Endothelial cell of umbilical vein (primary cell): ENCODE measurements at regions not wholly inside any gene's neighbourhood (a gene's known extent, or its start where the extent isn't known, plus 50 kb on each side); places are given as distances from the start of the nearest gene placed in this dataset.

Experiments
- BruUV-seq: library from RNA; stranded (reverse); fragments of 400-500 nt; replicated peaks from 2 replicates; lab custom pipeline; 2021; lab: Mats Ljungman, UMichigan
- CTCF ChIA-PET: fragments of 300-600, 350-600 bp; sonication (Branson Sonifier 250); formaldehyde crosslinking; loops from one replicate; lab custom pipeline; 2021; ENCODE audit warnings: antibody characterized with exemption, inconsistent platforms; lab: Charles Lee
- POLR2A ChIA-PET: fragments of 300-600, 350-600 bp; sonication (Branson Sonifier 250); formaldehyde crosslinking; loops from one replicate; lab custom pipeline; 2021; ENCODE audit warnings: antibody characterized with exemption, inconsistent platforms; lab: Charles Lee
- DNase-seq: peaks from one replicate; pipeline ENCODE4 v3.0.0-alpha.2; 2011; ENCODE audit warnings: low read depth, low spot score
- FAIRE-seq: peaks from 2 replicates; lab custom pipeline; 2011; peaks lifted over from hg19 to GRCh38; lab: Jason Lieb, UNC
- H2AFZ ChIP-seq: 2 replicates; pipeline ENCODE4 v1.6.0; 2012; ENCODE audit warnings: low read depth, low read length, control low read depth, inconsistent platforms
- H3K27ac ChIP-seq: 2 replicates; pipeline ENCODE4 v1.5.1; 2011; ENCODE audit warnings: low read depth, mild to moderate bottlenecking, control low read depth, low read length, moderate library complexity; ENCODE audit not compliant: insufficient read depth
- H3K27me3 ChIP-seq, 2 experiments: 2 replicates each; pipeline versions ENCODE4 v1.6.0 to v1.6.1; 2011; ENCODE audit warnings: low read length in 2 of 2, mixed read lengths in 1 of 2; ENCODE audit not compliant: control insufficient read depth in 2 of 2, insufficient read depth in 2 of 2
- H3K36me3 ChIP-seq, 2 experiments: 2 replicates in 1 of 2; 3 replicates in 1 of 2; pipeline ENCODE4 v1.5.1; 2011; ENCODE audit warnings: low read length in 2 of 2, mild to moderate bottlenecking in 1 of 2, moderate library complexity in 1 of 2; ENCODE audit not compliant: control insufficient read depth in 2 of 2, insufficient read depth in 2 of 2; ENCODE audit errors: extremely low read depth in 1 of 2
- H3K4me1 ChIP-seq: 3 replicates; pipeline ENCODE4 v1.5.1; 2011; ENCODE audit warnings: mild to moderate bottlenecking, low read length; ENCODE audit not compliant: control insufficient read depth, insufficient read depth; ENCODE audit errors: extremely low read depth
- H3K4me2 ChIP-seq: 2 replicates; pipeline ENCODE4 v1.6.1; 2011; ENCODE audit warnings: low read length, control low read depth, mixed read lengths; ENCODE audit not compliant: insufficient read depth
- H3K4me3 ChIP-seq, 3 experiments: fragments of 200-600 bp in 1 of 3; sonication (generic), shearing (Covaris generic) in 1 of 3; replicated peaks in 1 of 3; 2 replicates each; pipeline ENCODE4 v1.5.1; 2011 to 2016; ENCODE audit warnings: control low read depth in 3 of 3, low read length in 3 of 3, mild to moderate bottlenecking in 2 of 3, inconsistent platforms in 1 of 3, low read depth in 1 of 3, moderate library complexity in 1 of 3; ENCODE audit not compliant: insufficient read depth in 1 of 3
- H3K79me2 ChIP-seq: 2 replicates; pipeline ENCODE4 v1.6.0; 2012; ENCODE audit warnings: low read length, inconsistent platforms; ENCODE audit not compliant: control insufficient read depth, insufficient read depth
- H3K9ac ChIP-seq: replicated peaks from 2 replicates; pipeline ENCODE3; 2011; ENCODE audit warnings: low read length, control low read depth; ENCODE audit not compliant: insufficient read depth; ENCODE audit errors: extremely low read depth
- H3K9me1 ChIP-seq: replicated peaks from 3 replicates; pipeline ENCODE4 v1.6.0; 2011; ENCODE audit warnings: mild to moderate bottlenecking, low read length; ENCODE audit not compliant: control insufficient read depth, insufficient read depth; ENCODE audit errors: extremely low read depth
- H3K9me3 ChIP-seq: replicated peaks from 2 replicates; pipeline ENCODE4 v1.5.1; 2012; ENCODE audit warnings: low read length, inconsistent platforms; ENCODE audit not compliant: control insufficient read depth, insufficient read depth
- H4K20me1 ChIP-seq: replicated peaks from 2 replicates; pipeline ENCODE3; 2011; ENCODE audit warnings: mild to moderate bottlenecking, low read length; ENCODE audit not compliant: control insufficient read depth, insufficient read depth; ENCODE audit errors: extremely low read depth
- EZH2 ChIP-seq: IDR thresholded peaks from 2 replicates; pipeline ENCODE4 v1.6.1; 2012; ENCODE audit warnings: borderline replicate concordance, low read depth, mild to moderate bottlenecking, moderate library complexity, low read length, inconsistent platforms; ENCODE audit not compliant: severe bottlenecking
- FOS ChIP-seq: IDR thresholded peaks from 2 replicates; pipeline ENCODE4 v1.6.1; 2011; ENCODE audit warnings: mild to moderate bottlenecking, low read length, moderate library complexity, borderline replicate concordance; ENCODE audit not compliant: insufficient read depth
- GATA2 ChIP-seq: IDR thresholded peaks from 2 replicates; pipeline ENCODE4 v1.7.0; 2011; ENCODE audit warnings: low read depth, mild to moderate bottlenecking, moderate library complexity, mixed read lengths, low read length; ENCODE audit not compliant: insufficient read length, insufficient read depth
- JUN ChIP-seq: IDR thresholded peaks from 2 replicates; pipeline ENCODE4 v1.6.1; 2011; ENCODE audit warnings: borderline replicate concordance, low read depth; ENCODE audit not compliant: insufficient read length, insufficient read depth
- POLR2AphosphoS5 ChIP-seq: IDR thresholded peaks from 2 replicates; pipeline ENCODE4 v1.6.1; 2012; ENCODE audit warnings: low read depth, mild to moderate bottlenecking, control low read depth, low read length, moderate library complexity; ENCODE audit not compliant: insufficient read depth
- dilution Hi-C: fragments of 300-500 bp; cut with MboI; formaldehyde crosslinking; loops from one replicate; pipeline ENCODE4 v1.15.0; 2019; ENCODE audit warnings: low sequenced_read_pairs; ENCODE audit not compliant: extremely low pct_ligation_motif_present
- intact Hi-C: fragments of 100-400 bp; cut with micrococcal nuclease; formaldehyde crosslinking; loops from one replicate; pipeline ENCODE4 v1.10.0; 2022
- TF ChIP-seq, protein P1 (sequence below), 2 donors: IDR thresholded peaks; 1 replicate in 1 of 2; 2 replicates in 1 of 2; pipeline ENCODE4 v1.5.1; 2011; ENCODE audit warnings: low read length in 2 of 2, mild to moderate bottlenecking in 2 of 2, moderate library complexity in 2 of 2, control low read depth in 1 of 2, inconsistent platforms in 1 of 2, low read depth in 1 of 2; ENCODE audit not compliant: insufficient read depth in 1 of 2; ENCODE audit errors: extremely low read depth in 1 of 2

DNA sequence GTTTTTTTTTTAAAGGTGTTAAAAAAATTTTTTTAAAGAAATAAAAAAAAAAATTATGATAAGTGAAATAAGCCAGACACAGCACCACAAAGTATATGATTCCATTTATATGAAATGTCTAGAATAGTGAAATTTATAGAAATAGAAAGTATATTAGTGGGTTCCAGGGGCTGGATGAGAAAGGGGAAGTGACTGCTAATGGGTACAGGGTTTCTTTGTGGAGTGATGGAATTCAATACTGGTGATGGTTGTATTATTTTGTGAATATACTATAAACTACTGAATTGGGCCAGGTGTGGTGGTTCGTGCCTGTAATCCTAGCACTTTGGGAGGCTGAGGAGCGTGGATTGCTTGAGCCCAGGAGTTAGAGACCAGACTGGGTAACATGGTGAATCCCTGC lies 82.2 kb downstream of the KBTBD2 start:
- Histone ChIP-seq H3K9me3 (no peaks in the 10 kb centered on the region), H3K27ac (no peak overlapping the region), H3K36me3 (no peaks in the 10 kb centered on the region), H3K4me1 (no peaks in the 10 kb centered on the region), H3K9me1 (no peaks in the 10 kb centered on the region), H3K9ac (no peak overlapping the region), H2AFZ (no peak overlapping the region), H4K20me1 (no peaks in the 10 kb centered on the region), H3K79me2 (no peaks in the 10 kb centered on the region), H3K4me3 (no peak overlapping the region), H3K27me3 (no peaks in the 10 kb centered on the region), H3K4me2 (no peak overlapping the region)
- POLR2A ChIA-PET, result no interaction called here
- no peak for FAIRE-seq
- CTCF ChIA-PET, result interaction anchor here (0.8 kb wide), 1 partner anchor 9 kb away, joined by 3 read pairs; no protein-coding TSS in a partner anchor
- intact Hi-C loops (no loop called here), dilution Hi-C loops (no loop called here)
- no peak for DNase-seq
- BruUV-seq, result no TSS peak
- no peak for TF ChIP-seq JUN
- TF ChIP-seq GATA2, result no peak
- TF ChIP-seq EZH2, result no peak

DNA sequence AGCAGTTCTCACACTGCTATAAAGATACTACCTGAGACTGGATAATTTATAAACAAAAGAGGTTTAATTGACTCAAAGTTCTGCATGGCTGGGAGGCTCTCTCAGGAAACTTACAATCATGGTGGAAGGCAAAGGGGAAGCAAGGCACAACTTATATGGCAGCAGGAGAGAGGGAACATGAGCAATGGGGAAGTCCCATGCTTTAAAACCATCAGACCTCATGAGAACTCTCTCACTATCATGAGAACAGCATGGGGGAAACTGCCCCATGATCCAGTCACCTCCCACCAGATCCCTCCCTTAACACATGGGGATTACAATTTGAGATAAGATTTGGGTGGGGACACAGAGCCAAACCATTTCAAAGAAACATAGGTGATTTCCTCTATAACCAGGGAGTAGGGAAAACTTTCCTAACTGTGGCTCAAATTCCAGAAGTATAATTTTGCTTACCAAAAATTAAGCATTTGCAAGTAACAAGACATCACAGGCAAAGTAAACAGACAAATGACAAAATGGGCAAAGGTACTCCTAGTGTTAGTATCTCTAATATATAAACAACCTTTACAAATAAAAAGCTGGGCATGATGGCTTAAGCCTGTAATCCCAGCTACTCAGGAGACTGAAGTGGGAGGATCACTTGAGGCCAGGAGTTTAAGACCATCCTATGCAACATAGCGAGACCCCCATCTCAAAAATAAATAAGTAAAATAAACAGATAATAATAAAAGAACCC lies 88.0 kb downstream of the KBTBD2 start:
- TF ChIP-seq GATA2 (no peak), FOS (no peak), POLR2AphosphoS5 (no peak), JUN (no peak)
- TF ChIP-seq, protein P1, sequence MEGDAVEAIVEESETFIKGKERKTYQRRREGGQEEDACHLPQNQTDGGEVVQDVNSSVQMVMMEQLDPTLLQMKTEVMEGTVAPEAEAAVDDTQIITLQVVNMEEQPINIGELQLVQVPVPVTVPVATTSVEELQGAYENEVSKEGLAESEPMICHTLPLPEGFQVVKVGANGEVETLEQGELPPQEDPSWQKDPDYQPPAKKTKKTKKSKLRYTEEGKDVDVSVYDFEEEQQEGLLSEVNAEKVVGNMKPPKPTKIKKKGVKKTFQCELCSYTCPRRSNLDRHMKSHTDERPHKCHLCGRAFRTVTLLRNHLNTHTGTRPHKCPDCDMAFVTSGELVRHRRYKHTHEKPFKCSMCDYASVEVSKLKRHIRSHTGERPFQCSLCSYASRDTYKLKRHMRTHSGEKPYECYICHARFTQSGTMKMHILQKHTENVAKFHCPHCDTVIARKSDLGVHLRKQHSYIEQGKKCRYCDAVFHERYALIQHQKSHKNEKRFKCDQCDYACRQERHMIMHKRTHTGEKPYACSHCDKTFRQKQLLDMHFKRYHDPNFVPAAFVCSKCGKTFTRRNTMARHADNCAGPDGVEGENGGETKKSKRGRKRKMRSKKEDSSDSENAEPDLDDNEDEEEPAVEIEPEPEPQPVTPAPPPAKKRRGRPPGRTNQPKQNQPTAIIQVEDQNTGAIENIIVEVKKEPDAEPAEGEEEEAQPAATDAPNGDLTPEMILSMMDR (IDR thresholded peaks at IDR 0.05; ENCODE audit: extremely low read depth in 1 of 2, insufficient read depth in 1 of 2, low read depth in 1 of 2, low read length in 2 of 2), result no peak
- H3K4me1 ChIP-seq, result no peaks in the 10 kb centered on the region
- no peaks in the 10 kb centered on the region for H3K9me3 ChIP-seq
- dilution Hi-C loops (no loop called here), intact Hi-C loops (no loop called here)
- FAIRE-seq (no peak), DNase-seq (no peak)
- no peaks in the 10 kb centered on the region for H3K36me3 ChIP-seq
- H3K27me3 ChIP-seq, result no peaks in the 10 kb centered on the region
- ChIA-PET POLR2A (no interaction called here), CTCF (interaction anchor here (1.1 kb wide), 2 partner anchors 43 to 139 kb away, joined by 3 to 4 read pairs; no protein-coding TSS in a partner anchor)
- H3K27ac ChIP-seq, result no peak overlapping the region
- no peaks in the 10 kb centered on the region for H4K20me1 ChIP-seq
- no peak overlapping the region for H3K4me3 ChIP-seq
- H3K4me2 ChIP-seq, result no peak overlapping the region
- H3K9ac ChIP-seq, result no peak overlapping the region
- no peaks in the 10 kb centered on the region for H3K79me2 ChIP-seq
- BruUV-seq, result no TSS peak
- no peaks in the 10 kb centered on the region for H3K9me1 ChIP-seq
- H2AFZ ChIP-seq, result no peak overlapping the region
